ENCODE measurements at regions not wholly inside any gene's neighbourhood (a gene's known extent, or its start where the extent isn't known, plus 50 kb on each side); places are given as distances from the start of the nearest gene placed in this dataset.

DNA sequence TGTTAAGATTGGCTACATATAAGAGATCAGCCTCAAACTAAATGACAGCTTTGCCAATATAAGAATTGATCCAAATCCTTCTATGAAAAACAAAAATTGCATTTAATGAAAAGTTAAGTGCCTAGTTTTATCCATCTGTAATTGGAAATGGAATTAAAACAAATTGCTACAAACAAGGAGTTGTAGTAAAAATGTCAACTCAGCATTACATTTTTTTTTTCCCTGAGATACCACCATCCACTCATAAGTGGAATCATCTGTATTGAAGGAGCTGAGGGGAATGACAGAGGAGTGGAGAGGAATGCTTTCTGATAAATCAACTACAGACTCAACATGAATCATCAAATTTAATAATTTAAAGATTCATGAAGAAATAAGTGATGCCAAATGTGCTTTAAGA lies 601.8 kb downstream of the TMEM182 start:
- in situ Hi-C loops (cut with HindIII; ENCODE audit: low sequenced_read_pairs), result no loop called here
- DNase-seq (ENCODE audit: low read depth, low spot score), result no peak
- TF ChIP-seq, protein P1, sequence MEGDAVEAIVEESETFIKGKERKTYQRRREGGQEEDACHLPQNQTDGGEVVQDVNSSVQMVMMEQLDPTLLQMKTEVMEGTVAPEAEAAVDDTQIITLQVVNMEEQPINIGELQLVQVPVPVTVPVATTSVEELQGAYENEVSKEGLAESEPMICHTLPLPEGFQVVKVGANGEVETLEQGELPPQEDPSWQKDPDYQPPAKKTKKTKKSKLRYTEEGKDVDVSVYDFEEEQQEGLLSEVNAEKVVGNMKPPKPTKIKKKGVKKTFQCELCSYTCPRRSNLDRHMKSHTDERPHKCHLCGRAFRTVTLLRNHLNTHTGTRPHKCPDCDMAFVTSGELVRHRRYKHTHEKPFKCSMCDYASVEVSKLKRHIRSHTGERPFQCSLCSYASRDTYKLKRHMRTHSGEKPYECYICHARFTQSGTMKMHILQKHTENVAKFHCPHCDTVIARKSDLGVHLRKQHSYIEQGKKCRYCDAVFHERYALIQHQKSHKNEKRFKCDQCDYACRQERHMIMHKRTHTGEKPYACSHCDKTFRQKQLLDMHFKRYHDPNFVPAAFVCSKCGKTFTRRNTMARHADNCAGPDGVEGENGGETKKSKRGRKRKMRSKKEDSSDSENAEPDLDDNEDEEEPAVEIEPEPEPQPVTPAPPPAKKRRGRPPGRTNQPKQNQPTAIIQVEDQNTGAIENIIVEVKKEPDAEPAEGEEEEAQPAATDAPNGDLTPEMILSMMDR (IDR thresholded peaks at IDR 0.05; ENCODE audit: low read depth, low read length), result no peak
- no peak overlapping the region for H3K4me3 ChIP-seq (ENCODE audit: low read depth, low read length)

DNA sequence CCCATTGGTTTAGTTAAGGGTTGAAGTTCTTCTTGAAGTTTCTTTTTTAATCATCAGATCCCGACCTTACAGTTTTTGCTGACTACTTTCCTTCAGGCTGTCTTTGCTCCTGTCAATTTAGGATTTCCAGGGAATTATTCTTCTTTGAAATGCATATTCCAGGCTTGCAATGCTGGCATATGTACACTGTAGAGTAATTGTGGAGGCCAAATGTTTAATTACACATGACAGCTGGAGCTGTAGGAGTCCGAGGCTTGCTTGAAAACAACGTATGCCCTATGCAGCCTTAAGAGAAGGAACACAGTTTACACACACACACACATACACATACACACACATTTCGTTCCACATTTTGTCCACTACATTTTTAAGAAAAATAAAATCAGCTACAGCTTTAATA lies 602.3 kb downstream of the TMEM182 start:
- in situ Hi-C loops (cut with HindIII; ENCODE audit: low sequenced_read_pairs), result no loop called here
- no peak for DNase-seq (ENCODE audit: low read depth, low spot score)
- TF ChIP-seq, protein P1 (IDR thresholded peaks at IDR 0.05; ENCODE audit: low read depth, low read length), result no peak

DNA sequence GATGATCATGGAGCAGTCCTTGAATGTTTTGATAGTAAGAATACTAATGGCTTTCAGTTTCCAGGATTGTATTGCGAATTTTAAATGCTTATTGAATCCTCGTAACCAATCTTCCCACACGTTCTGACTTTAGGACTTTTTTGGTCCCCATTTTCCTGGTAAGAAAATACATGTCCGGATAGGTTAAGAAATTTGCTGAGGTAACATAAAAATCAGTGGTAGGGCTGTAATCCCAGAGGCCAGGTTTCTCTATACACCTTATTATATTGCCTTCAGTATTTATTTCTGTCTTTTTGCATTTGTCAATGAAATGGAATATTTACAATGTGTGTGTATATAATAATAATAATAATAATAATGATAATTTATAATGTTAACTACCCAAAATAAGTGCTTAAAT lies 603.2 kb downstream of the TMEM182 start:
- TF ChIP-seq, protein P1 (IDR thresholded peaks at IDR 0.05; ENCODE audit: low read depth, low read length), result no peak
- in situ Hi-C loops (cut with HindIII; ENCODE audit: low sequenced_read_pairs), result no loop called here
- DNase-seq (ENCODE audit: low read depth, low spot score), result no peak
- H3K4me3 ChIP-seq (ENCODE audit: low read depth, low read length), result no peak overlapping the region

More for the DNA sequence above, 602.3 kb downstream of the TMEM182 start:
- H3K4me3 ChIP-seq (ENCODE audit: low read depth, low read length), result no peak overlapping the region

DNA sequence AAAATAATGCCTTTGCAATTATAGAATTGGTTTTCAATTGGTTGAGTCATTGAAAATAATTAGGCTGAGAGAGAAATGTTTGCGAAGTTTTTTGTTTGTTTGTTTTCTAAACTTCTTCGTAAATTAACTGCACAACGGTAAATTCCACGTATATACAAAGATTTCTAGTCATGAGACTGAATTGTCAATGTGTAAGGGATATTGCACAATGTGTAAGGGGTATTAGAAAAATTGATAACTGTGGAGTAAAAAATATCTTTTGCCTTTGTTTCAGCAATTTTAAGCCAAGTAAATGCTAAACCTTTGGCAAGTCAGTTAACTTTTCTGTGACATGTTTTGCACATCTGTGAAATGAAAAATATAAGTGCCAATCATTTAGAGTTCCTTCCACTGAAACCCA lies 606.0 kb downstream of the TMEM182 start:
- TF ChIP-seq, protein P1 (IDR thresholded peaks at IDR 0.05; ENCODE audit: low read depth, low read length), result no peak
- in situ Hi-C loops (cut with HindIII; ENCODE audit: low sequenced_read_pairs), result no loop called here
- DNase-seq (ENCODE audit: low read depth, low spot score), result no peak
- no peak overlapping the region for H3K4me3 ChIP-seq (ENCODE audit: low read depth, low read length)

DNA sequence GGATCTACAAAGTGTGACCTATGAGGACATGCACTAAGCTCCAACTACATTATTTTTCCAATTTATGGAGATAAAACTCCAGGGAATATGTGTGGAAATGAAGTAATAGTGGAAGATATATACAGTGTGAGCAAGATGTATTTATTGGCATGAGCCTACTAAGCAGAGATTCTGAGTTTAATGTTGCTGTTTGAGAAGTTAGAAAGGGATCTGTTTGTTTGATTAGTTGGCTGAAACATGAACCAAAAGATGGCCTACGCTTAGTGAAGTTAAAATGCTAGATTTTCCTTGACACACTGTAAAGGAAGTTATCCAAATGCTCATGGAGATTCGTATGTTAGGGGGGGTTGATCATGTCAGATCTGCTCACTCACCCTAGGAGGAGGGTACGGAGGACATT lies 621.7 kb downstream of the TMEM182 start:
- TF ChIP-seq, protein P1 (IDR thresholded peaks at IDR 0.05; ENCODE audit: low read depth, low read length), result no peak
- in situ Hi-C loops (cut with HindIII; ENCODE audit: low sequenced_read_pairs), result no loop called here
- no peak overlapping the region for H3K4me3 ChIP-seq (ENCODE audit: low read depth, low read length)
- DNase-seq (ENCODE audit: low read depth, low spot score), result no peak

DNA sequence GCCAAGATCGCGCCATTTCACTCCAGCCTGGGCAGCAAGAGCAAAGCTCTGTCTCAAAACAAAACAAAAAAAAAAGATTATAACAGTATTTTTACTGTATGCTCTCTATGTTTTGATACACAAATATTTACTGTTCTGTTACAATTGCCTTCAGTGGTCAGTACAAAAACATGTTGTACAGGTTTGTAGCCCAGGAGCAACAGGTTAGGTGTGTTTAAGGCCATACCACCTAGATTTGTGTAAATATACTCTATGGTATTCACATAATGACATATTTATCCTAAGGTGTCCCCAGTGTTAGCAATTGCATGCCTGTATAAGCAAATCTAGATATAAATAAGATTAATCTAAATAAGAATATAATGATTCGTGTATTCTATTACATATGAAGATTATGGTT lies 625.0 kb downstream of the TMEM182 start:
- DNase-seq (ENCODE audit: low read depth, low spot score), result no peak
- H3K4me3 ChIP-seq (ENCODE audit: low read depth, low read length), result no peak overlapping the region
- TF ChIP-seq, protein P1 (IDR thresholded peaks at IDR 0.05; ENCODE audit: low read depth, low read length), result no peak
- in situ Hi-C loops (cut with HindIII; ENCODE audit: low sequenced_read_pairs), result no loop called here

DNA sequence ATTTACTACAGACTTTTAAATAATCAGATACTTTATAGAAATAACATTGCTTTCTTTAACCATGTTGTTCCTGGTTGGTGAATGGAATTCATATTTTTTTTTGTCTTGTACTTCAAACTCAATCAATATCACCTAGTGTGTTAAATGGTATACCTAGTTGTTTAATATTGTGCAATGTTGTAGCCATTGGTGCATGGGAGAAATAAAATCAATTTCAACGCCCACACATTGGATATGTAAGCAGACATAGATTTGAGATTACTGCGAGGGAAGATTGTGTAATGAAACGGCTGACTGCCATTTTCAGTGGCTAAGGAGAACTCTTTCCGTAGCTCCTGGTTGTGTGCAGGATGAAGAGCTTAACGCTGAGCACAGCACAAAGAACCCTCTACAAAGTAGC lies 626.1 kb downstream of the TMEM182 start:
- TF ChIP-seq, protein P1 (IDR thresholded peaks at IDR 0.05; ENCODE audit: low read depth, low read length), result no peak
- in situ Hi-C loops (cut with HindIII; ENCODE audit: low sequenced_read_pairs), result no loop called here
- DNase-seq (ENCODE audit: low read depth, low spot score), result no peak
- H3K4me3 ChIP-seq (ENCODE audit: low read depth, low read length), result no peak overlapping the region

Measured in astrocyte of the spinal cord (primary cell).